ENCODE measurements at regions not wholly inside any gene's neighbourhood (a gene's known extent, or its start where the extent isn't known, plus 50 kb on each side); places are given as distances from the start of the nearest gene placed in this dataset.

DNA sequence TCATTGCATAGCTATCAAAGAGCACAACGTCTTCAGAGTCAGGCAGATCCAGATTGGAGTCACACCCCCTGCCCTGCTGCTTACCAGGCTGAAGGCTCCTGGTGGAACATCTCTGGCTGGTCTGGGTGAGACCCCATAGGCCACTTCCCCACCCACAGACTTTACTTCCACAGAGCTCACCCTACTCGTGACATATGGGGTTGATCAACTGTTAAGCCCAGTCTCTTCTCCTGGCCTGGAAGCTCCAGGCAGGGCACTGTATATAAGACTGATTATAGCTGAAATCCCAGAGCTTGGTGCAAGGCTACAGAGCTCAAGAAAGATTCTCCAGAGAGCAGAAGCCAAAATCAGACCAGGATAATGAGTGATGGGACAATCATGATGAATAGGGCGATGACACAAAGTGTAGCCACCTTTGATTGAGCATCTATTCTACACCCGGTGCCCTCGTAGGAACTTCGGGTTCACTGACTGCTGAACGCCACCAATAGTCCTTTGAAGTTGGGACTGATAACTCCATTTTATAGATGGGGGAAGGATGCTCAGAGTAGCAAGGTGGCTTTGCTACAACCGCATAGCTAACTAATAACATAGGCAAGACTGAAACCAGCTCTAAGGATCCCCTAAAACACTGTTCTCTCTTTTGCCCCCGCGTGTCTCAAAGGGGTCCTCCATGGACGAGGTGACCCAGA is 287.8 kb downstream of the BCL11B start:
- intact Hi-C loops (cut with micrococcal nuclease): loop anchor here (1.0 to 5.0 kb wide), 4 partner anchors 10 to 1007 kb away; no protein-coding TSS in a partner anchor

DNA sequence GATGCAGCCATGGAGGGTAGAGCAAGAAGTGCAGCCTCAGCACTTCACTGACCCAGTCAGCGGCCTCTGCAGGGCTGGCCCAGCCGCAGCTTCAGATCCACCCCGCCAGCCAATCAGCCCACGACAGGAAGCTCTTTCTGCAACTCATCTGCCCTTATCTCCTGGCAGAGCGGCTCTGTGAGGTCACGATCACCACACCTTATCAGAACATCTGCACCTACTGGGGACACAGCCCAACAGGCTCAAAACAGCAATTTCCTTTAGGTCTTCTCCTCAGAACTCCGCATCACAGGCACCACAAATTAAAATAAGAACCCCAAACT is 287.3 kb downstream of the BCL11B start:
- intact Hi-C loops (cut with micrococcal nuclease): loop anchor here (1.0 to 5.0 kb wide), 4 partner anchors 10 to 1007 kb away; no protein-coding TSS in a partner anchor

DNA sequence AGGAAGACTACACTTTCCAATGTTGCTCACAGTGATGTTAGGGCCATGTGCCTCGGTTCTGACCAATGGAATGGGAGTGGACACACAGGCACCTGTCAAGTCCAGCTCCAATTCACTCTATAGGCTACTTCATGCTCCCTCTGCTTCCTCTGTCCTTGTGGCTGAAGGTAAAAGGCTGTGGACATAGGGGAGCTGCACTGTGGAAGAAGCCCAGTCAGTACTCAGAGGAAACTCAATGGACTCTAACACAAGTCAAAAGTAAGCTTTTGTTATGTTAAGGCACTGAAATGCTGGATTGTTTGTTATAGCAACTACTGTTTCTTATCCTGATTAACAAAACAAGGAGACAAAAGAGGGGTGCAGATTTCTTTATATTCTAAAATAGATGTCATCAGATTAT is 278.2 kb downstream of the BCL11B start:
- intact Hi-C loops (cut with micrococcal nuclease): loop anchor here (1.0 to 2.0 kb wide), 2 partner anchors 10 to 61 kb away; no protein-coding TSS in a partner anchor

- intact Hi-C loops (cut with micrococcal nuclease): loop anchor here (1.0 to 2.0 kb wide), 2 partner anchors 10 to 62 kb away; no protein-coding TSS in a partner anchor
Observed at GRCh38 chr14:98994561-98994960, 277.4 kb downstream of the BCL11B start.

DNA sequence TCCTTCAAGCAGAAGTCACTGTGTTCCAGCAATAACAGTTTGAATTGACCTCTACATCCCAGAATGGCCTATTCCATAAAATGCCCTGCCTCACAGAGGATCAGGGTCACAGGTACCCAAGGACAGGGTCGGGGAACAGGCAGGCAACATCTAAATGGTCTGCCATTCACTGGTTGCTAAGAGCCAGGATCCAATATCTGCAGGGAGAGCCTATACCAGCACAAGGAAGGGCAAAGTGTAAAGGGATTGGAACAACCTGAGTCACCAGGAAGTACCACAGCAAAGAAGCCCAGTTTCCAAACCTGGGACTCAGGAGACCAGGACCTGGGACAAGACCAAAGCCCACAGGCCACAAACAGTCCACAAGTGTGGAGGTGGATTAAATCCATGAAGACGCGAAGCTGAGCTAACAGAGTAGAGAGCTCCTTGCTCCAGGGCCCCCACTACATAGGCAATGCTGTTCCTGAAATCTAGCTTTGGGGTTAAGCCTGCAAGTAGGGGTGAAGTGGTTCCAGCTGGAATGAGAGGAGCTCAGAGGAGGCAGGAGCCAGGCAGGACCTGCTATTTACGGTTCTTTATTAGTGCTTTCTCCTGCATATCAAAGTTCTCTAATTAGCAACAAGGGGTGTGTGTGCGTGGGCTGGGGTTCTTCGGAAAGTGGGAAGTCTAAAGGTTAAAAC is 274.3 kb downstream of the BCL11B start:
- intact Hi-C loops (cut with micrococcal nuclease): no loop called here

DNA sequence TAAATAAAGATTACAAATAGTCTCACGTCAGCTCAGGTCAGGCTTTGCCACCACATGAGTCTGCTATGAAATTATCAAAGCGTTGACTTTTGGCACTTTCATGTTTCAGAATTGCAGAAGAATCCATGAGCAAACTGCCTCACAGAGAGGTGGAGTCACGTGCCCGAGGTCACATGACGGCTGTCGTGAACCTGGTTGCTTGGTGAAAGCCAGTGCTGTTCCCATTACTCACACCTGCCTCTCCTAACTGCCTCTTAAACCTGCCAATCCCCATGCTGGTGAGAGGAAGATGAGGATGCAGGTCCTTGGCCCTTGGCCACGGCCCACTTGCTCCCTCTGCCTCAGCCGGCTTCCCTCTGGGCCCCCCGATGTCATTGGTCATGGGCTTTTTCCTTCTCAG is 272.7 kb downstream of the BCL11B start:
- intact Hi-C loops (cut with micrococcal nuclease): no loop called here

- intact Hi-C loops (cut with micrococcal nuclease): no loop called here
Observed at GRCh38 chr14:98999901-99000300, 272.1 kb downstream of the BCL11B start.

DNA sequence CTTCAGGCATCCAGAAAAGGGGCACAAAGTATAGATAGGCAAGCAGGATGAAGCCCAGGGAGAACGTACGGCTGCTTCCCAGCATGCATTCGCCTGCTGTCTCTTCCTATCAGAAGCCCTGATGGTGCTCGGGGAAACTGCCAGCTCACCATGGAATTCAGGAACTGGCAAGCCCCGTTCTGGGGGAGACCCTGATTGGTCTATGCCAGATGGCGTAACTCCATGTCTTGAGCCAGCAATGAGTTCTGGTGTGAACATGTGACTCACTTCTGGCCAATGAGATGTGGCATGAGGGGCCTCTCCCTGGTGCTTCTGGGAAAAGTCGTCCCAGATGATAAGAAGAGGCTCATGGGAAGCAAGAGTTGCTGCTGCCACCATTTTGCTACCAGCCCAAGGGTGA is 270.8 kb downstream of the BCL11B start:
- intact Hi-C loops (cut with micrococcal nuclease): no loop called here

DNA sequence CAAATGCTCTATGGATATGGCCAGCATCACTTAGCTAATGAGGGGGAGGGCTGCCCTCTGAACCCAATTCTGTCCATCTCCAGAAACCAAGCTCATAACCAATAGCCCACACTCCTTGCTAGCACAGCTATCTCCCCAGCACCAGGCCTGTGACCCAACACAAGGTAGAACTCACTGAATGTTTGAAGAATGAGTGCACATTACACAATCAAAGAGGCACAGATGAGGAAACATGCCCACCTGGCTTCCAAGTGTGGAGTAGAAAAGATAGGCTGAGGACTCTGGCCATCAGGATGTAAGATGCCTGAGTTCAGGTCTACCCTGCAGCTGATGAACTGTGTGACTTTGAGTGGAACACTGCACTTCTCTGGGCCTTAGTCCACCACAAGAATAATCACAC is 268.4 kb downstream of the BCL11B start:
- intact Hi-C loops (cut with micrococcal nuclease): no loop called here

GRCh38 chr14:99004112-99004511 is 267.9 kb downstream of the BCL11B start:
- intact Hi-C loops (cut with micrococcal nuclease): no loop called here

DNA sequence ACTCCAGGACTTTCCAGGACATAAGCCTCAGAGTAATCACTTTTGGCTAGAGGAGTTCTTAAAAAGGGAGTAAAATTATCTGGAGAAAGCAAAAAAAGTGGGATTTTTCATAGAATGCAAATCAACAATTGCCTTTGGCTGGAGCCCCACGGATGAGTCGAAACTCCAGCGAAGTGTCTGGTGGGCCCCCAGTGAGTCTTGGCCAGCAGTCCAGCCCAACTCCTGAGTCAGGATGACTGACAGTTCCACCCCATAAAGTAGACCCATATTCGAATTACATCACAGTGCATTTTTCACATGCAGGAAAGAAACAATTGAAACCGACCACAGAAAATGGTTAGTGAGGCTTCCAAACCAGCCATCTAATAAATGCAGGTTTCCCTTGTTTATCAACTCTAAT is 265.7 kb downstream of the BCL11B start:
- intact Hi-C loops (cut with micrococcal nuclease): no loop called here

GRCh38 chr14:99007795-99008194 is 264.2 kb downstream of the BCL11B start:
- intact Hi-C loops (cut with micrococcal nuclease): no loop called here

DNA sequence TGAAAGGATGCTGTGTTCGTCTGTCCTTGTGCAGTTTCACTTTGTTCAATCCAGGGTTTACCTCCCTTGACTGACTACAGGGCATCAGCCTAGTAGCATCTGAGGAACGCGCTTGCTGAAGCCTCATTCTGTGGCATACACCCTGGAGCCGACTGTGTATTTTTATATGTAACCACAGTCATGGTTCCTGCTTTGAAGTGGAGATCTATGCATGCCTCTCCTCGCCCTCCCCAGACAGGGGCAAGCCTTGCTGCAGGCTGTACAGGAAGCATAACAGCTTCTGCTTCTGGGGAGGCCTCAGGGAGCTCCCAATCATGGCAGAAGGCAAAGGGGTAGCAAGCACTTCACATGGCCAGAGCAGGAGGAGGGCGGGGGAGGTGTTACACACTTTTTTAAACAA is 262.1 kb downstream of the BCL11B start:
- intact Hi-C loops (cut with micrococcal nuclease): no loop called here

- intact Hi-C loops (cut with micrococcal nuclease): no loop called here
Observed at GRCh38 chr14:99011385-99011784, 260.6 kb downstream of the BCL11B start.

DNA sequence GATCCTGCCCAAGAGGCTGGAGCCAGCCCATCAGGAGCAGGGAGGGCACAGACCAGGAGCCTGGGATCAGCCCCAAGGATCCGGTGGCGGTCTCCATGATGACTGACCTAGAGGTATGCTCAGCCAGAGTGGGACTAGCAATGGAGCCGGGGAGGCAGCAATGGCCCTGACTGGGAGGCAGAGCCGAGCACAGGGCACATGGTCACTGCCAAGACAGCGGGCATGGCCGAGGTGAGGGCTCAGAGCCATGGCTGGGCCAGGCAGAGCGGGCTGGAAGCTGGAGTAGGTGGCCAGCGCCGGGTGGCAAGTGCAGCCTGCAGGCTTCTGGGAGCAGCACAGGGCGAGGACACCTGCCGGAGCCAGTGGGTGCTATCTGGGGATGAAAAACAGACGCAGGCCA is 259.3 kb downstream of the BCL11B start:
- intact Hi-C loops (cut with micrococcal nuclease): no loop called here

- intact Hi-C loops (cut with micrococcal nuclease): no loop called here
Observed at GRCh38 chr14:99015833-99016232, 256.2 kb downstream of the BCL11B start.

- intact Hi-C loops (cut with micrococcal nuclease): no loop called here
Observed at GRCh38 chr14:99023371-99023770, 248.6 kb downstream of the BCL11B start.

DNA sequence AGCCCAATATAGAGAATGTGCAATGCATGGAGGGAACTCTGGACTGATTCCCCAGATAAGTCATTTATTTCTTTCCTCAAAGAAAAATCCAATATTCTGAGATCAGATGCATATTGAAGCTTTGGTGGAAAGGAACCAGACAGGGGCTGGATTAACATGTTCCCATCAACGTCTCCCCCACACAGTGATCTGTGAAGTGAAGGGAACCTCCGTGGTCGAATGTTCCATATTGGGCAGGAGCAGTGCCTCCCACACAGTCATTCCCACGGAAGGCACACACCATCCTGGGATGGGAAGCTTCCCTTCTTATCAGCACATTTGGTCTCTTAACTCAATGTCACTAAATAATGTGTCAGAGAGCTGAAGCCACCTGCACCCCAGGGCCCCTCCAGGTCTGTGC is 247.1 kb downstream of the BCL11B start:
- intact Hi-C loops (cut with micrococcal nuclease): no loop called here

GRCh38 chr14:99025418-99025817 is 246.6 kb downstream of the BCL11B start:
- intact Hi-C loops (cut with micrococcal nuclease): no loop called here

DNA sequence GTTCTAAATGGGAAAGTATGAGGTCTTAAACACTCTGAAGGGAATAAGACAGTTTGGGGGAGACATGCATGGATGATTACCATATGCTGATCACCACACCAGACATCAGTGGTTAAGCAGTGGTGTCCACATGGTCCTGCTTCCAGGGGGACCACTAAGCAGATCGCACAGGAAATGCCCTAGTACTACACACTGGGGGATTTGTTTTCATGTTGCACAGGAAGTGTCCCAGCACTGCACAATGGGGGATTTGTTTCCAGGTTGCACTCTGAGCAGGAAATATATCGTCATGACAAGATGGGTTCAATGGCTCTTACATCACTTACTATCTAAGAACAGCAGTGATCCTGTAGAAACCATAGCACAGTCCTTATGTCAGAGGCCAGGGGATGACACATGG is 245.5 kb downstream of the BCL11B start:
- intact Hi-C loops (cut with micrococcal nuclease): no loop called here

GRCh38 chr14:99028041-99028440 is 244.0 kb downstream of the BCL11B start:
- intact Hi-C loops (cut with micrococcal nuclease): no loop called here

- intact Hi-C loops (cut with micrococcal nuclease): no loop called here
Observed at GRCh38 chr14:99028521-99028920, 243.5 kb downstream of the BCL11B start.
